ENCODE measurements at regions not wholly inside any gene's neighbourhood (a gene's known extent, or its start where the extent isn't known, plus 50 kb on each side); places are given as distances from the start of the nearest gene placed in this dataset.
"Not testable (repeated sequence)": the region's sequence is repeated elsewhere in the genome, so short reads cannot be mapped to it uniquely, and the experiment has no call there.

DNA sequence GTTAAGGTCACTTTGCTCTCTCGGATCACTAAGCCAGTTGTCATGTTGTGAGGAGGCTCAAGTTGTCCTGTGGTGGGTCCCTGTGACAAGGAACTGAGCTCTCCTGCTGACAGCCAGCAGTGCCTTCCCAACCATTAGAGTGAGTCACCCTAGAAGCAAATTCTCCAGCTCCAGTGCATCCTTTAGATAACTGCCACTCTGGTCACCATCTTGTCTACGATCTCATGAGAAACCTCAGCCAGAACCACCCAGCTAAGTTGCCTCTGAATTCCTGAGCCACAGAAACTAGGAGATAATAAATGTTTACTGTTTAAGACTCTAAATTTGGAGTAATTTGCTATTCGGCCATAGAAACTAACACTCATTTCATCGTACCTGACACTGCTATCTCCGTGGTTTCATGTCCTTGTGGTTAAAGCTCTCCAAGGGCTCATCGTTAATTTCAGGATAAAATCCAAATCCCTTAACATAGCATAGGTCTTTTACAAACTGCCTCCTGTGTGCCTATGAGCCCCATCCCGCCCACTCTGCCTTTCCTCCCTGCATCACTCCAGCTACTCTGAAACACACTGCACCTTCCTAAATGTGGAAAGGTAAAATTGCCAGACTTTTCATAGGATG, 56.5 kb upstream of the WIPF3 start:
- H3K27ac ChIP-seq (ENCODE audit: insufficient read depth, low read depth, low read length, poor library complexity, severe bottlenecking), result no peak overlapping the region

DNA sequence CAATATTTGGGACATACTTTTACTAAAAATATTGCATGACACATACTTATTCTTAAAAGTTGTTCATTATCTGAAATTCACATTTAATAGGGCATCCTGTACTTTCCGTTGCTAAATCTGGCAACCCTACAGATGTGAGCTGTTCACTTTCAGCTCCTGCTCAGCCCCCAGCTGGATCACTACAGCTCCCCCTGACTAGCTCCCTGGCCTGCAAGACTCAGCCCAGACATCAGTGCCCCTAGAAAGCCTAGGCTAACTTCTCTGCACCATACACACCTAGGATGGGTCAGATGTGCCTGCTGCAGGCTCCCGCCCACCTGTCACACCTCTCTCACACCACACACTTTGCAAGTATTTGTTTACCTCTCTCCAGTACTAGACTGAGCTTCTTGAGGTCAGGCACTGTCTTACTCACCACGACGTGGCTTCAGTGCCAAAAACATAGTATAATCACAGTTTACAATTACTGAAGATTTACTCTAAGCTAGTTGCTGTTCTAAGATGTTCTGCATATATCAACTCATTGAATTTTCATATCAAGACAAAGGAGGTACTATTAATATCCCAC, 55.9 kb upstream of the WIPF3 start:
- 88 to 91% methylated on average over 4 of the region's 4 CpGs for WGBS, 2 experiments
- not testable (repeated sequence) for H3K4me1 ChIP-seq (ENCODE audit: control insufficient read depth, insufficient read depth, low read length); H3K27me3 ChIP-seq (ENCODE audit: control insufficient read depth, insufficient read depth, low read length, poor library complexity, severe bottlenecking); H3K27ac ChIP-seq (ENCODE audit: insufficient read depth, low read depth, low read length, poor library complexity, severe bottlenecking); H3K9me3 ChIP-seq (ENCODE audit: control insufficient read depth, low read length); H3K4me3 ChIP-seq (ENCODE audit: insufficient read depth, low read depth, low read length); H3K36me3 ChIP-seq (ENCODE audit: control insufficient read depth, insufficient read depth, low read length)

More for the DNA sequence above, 56.5 kb upstream of the WIPF3 start:
- Histone ChIP-seq H3K4me3 (ENCODE audit: insufficient read depth, low read depth, low read length) (no peak overlapping the region), H3K36me3 (ENCODE audit: control insufficient read depth, insufficient read depth, low read length) (no peaks in the 10 kb centered on the region), H3K27me3 (ENCODE audit: control insufficient read depth, insufficient read depth, low read length, poor library complexity, severe bottlenecking) (no peaks in the 10 kb centered on the region), H3K4me1 (ENCODE audit: control insufficient read depth, insufficient read depth, low read length) (no peaks in the 10 kb centered on the region), H3K9me3 (ENCODE audit: control insufficient read depth, low read length) (no peaks in the 10 kb centered on the region)
- 88 to 91% methylated on average over 7 of the region's 7 CpGs for WGBS, 2 experiments

GRCh38 chr7:29751012-29751411, 55.3 kb upstream of the WIPF3 start:
- not testable (repeated sequence) for H3K4me1 ChIP-seq (ENCODE audit: control insufficient read depth, insufficient read depth, low read length); H3K27me3 ChIP-seq (ENCODE audit: control insufficient read depth, insufficient read depth, low read length, poor library complexity, severe bottlenecking); H3K9me3 ChIP-seq (ENCODE audit: control insufficient read depth, low read length); H3K36me3 ChIP-seq (ENCODE audit: control insufficient read depth, insufficient read depth, low read length); H3K4me3 ChIP-seq (ENCODE audit: insufficient read depth, low read depth, low read length); H3K27ac ChIP-seq (ENCODE audit: insufficient read depth, low read depth, low read length, poor library complexity, severe bottlenecking)
- WGBS, 2 experiments, result 84 to 90% methylated on average over 4 of the region's 4 CpGs

DNA sequence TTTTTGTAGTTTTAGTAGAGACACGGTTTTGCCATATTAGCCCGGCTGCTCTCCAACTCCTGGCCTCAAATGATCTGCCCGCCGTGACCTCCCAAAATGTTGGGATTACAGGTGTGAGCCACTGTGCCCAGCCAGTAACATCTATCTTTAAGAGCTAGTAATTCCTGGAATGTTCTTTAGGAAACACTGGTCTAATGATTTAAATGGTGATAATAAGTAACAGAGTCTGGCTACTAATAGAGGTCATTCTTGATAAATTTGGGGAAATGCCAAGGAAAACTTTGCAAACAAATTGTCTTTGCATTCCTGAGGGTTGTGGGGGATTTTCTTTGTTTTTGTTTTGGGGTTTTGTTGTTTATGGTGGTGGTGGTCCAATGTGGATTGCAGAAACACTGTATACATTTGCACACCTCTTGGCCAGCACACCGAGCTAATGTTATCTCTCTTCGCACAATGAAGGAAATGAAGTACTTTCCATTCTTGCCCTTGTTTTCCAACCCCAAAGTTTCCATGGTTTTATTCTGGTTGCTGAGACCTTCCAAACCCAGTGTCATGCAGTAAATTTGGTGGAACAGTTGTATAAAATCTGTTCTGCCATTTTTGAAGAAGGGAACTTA, 51.3 kb upstream of the WIPF3 start:
- H3K36me3 ChIP-seq (ENCODE audit: control insufficient read depth, insufficient read depth, low read length), result no peaks in the 10 kb centered on the region
- H3K4me1 ChIP-seq (ENCODE audit: control insufficient read depth, insufficient read depth, low read length), result no peaks in the 10 kb centered on the region
- WGBS, 2 experiments, result 89 to 95% methylated on average over 6 of the region's 6 CpGs

More for the DNA sequence above, 51.3 kb upstream of the WIPF3 start:
- no peaks in the 10 kb centered on the region for H3K27me3 ChIP-seq (ENCODE audit: control insufficient read depth, insufficient read depth, low read length, poor library complexity, severe bottlenecking)
- no peak overlapping the region for H3K4me3 ChIP-seq (ENCODE audit: insufficient read depth, low read depth, low read length)
- H3K27ac ChIP-seq (ENCODE audit: insufficient read depth, low read depth, low read length, poor library complexity, severe bottlenecking), result no peak overlapping the region
- no peaks in the 10 kb centered on the region for H3K9me3 ChIP-seq (ENCODE audit: control insufficient read depth, low read length)
